PC-3 (cell line): ENCODE measurements at regions not wholly inside any gene's neighbourhood (a gene's known extent, or its start where the extent isn't known, plus 50 kb on each side); places are given as distances from the start of the nearest gene placed in this dataset.

Experiments
- ATAC-seq: fragments of 200-7000 bp; cut with Tn5 transposase; 2 replicates; pipeline ENCODE4 v1.9.1; 2020; ENCODE audit warnings: mild to moderate bottlenecking, moderate library complexity
- BruUV-seq: library from RNA; stranded (reverse); fragments of 400-500 nt; replicated peaks from 2 replicates; lab custom pipeline; 2021; lab: Mats Ljungman, UMichigan
- CTCF ChIA-PET: fragments of 300-600 bp; sonication (Branson Sonifier 250); formaldehyde crosslinking; loops from one replicate; lab custom pipeline; 2022; ENCODE audit warnings: antibody characterized with exemption; lab: Charles Lee
- POLR2A ChIA-PET: fragments of 300-600 bp; sonication (Branson Sonifier 250); formaldehyde crosslinking; loops from one replicate; lab custom pipeline; 2022; ENCODE audit warnings: antibody characterized with exemption; ENCODE audit not compliant: unreplicated experiment; lab: Charles Lee
- DNase-seq: peaks from one replicate; pipeline ENCODE4 v3.0.0-alpha.2; 2015
- H2AFZ ChIP-seq: fragments of 300-600 bp; sonication (generic); 2 replicates; pipeline ENCODE4 v1.6.0; 2016; ENCODE audit warnings: antibody characterized with exemption, low read length
- H3F3A ChIP-seq: fragments of 300-600 bp; sonication (generic); one replicate; pipeline ENCODE4 v1.6.0; 2017; ENCODE audit warnings: antibody characterized with exemption, low read length, control low read depth, mild to moderate bottlenecking; ENCODE audit not compliant: unreplicated experiment
- H3K27ac ChIP-seq: fragments of 300-600 bp; sonication (generic); 2 replicates; pipeline ENCODE4 v1.5.1; 2016; ENCODE audit warnings: mild to moderate bottlenecking, low read length
- H3K27me3 ChIP-seq: fragments of 300-600 bp; sonication (generic); 2 replicates; pipeline ENCODE4 v1.6.1; 2016; ENCODE audit warnings: low read length, mixed read lengths
- H3K36me3 ChIP-seq: fragments of 300-600 bp; sonication (generic); 2 replicates; pipeline ENCODE4 v1.6.1; 2016; ENCODE audit warnings: low read depth, mixed run types, low read length, mixed read lengths
- H3K4me1 ChIP-seq: fragments of 300-600 bp; sonication (generic); 2 replicates; pipeline ENCODE4 v1.5.1; 2016; ENCODE audit warnings: low read length; ENCODE audit not compliant: insufficient read depth
- H3K4me2 ChIP-seq: fragments of 300-600 bp; sonication (generic); 2 replicates; pipeline ENCODE4 v1.6.0; 2016; ENCODE audit warnings: low read length
- H3K4me3 ChIP-seq: fragments of 300-600 bp; sonication (generic); 2 replicates; pipeline ENCODE4 v1.5.1; 2016; ENCODE audit warnings: mild to moderate bottlenecking, low read length, mixed read lengths
- H3K79me2 ChIP-seq: fragments of 300-600 bp; sonication (generic); 2 replicates; pipeline ENCODE4 v1.6.1; 2017; ENCODE audit warnings: low read length, mixed read lengths
- H3K9ac ChIP-seq: fragments of 300-600 bp; sonication (generic); 2 replicates; pipeline ENCODE4 v1.6.0; 2016; ENCODE audit warnings: mild to moderate bottlenecking, low read length
- H3K9me2 ChIP-seq: fragments of 300-600 bp; sonication (generic); replicated peaks from 2 replicates; pipeline ENCODE4 v1.6.1; 2016; ENCODE audit warnings: mixed run types, low read length, mixed read lengths
- H3K9me3 ChIP-seq: fragments of 300-600 bp; sonication (generic); 2 replicates; pipeline ENCODE4 v1.6.1; 2016; ENCODE audit warnings: low read length, mixed read lengths
- H4K20me1 ChIP-seq: fragments of 300-600 bp; sonication (generic); 2 replicates; pipeline ENCODE4 v1.6.1; 2016; ENCODE audit warnings: low read length, mixed read lengths
- EZH2 ChIP-seq: fragments of 300-600 bp; sonication (generic); IDR thresholded peaks from one replicate; pipeline ENCODE4 v1.6.1; 2017; ENCODE audit warnings: antibody characterized with exemption, mild to moderate bottlenecking, low read length; ENCODE audit not compliant: unreplicated experiment
- EZH2phosphoT487 ChIP-seq: fragments of 300-600 bp; sonication (generic); IDR thresholded peaks from 2 replicates; pipeline ENCODE4 v1.6.1; 2018; ENCODE audit warnings: mild to moderate bottlenecking, antibody characterized with exemption, low read length, borderline replicate concordance
- intact Hi-C: fragments of 100-400 bp; cut with micrococcal nuclease; formaldehyde crosslinking; loops from 2 replicates; pipeline ENCODE4 v1.9.0; 2023
- TF ChIP-seq, protein P1 (sequence below): fragments of 300-600 bp; sonication (generic); conservative IDR thresholded peaks from 2 replicates; pipeline ENCODE4 v1.5.1; 2017; ENCODE audit warnings: antibody characterized with exemption, low read depth, mild to moderate bottlenecking, low read length

DNA sequence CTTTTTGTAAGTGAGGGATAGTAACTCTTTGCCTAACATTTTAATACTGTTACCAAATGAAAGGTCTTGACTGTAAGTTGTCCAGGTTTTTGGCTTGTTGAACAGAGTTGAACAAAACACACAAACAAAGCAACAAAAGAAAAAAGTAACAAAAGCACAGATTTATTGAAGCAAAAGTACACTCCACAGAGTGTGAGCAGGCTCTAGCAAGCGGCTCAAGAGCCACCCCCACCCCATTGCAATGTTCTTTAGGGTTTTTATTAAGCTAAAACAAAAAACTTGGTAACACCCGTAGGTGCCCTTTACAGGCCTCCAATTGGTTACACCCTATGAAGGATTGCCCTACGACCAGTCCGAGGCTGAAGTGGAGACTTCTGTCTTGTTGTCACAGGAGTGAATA is 197.4 kb upstream of the MAP3K1 start:
- no peaks in the 10 kb centered on the region for H4K20me1 ChIP-seq
- ChIA-PET POLR2A (no interaction called here), CTCF (no interaction called here)
- H3K27ac ChIP-seq: no peak overlapping the region
- H3K4me2 ChIP-seq: no peak overlapping the region
- no peak overlapping the region for H2AFZ ChIP-seq
- TF ChIP-seq EZH2 (no peak), EZH2phosphoT487 (no peak)
- TF ChIP-seq, protein P1, sequence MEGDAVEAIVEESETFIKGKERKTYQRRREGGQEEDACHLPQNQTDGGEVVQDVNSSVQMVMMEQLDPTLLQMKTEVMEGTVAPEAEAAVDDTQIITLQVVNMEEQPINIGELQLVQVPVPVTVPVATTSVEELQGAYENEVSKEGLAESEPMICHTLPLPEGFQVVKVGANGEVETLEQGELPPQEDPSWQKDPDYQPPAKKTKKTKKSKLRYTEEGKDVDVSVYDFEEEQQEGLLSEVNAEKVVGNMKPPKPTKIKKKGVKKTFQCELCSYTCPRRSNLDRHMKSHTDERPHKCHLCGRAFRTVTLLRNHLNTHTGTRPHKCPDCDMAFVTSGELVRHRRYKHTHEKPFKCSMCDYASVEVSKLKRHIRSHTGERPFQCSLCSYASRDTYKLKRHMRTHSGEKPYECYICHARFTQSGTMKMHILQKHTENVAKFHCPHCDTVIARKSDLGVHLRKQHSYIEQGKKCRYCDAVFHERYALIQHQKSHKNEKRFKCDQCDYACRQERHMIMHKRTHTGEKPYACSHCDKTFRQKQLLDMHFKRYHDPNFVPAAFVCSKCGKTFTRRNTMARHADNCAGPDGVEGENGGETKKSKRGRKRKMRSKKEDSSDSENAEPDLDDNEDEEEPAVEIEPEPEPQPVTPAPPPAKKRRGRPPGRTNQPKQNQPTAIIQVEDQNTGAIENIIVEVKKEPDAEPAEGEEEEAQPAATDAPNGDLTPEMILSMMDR: no peak
- BruUV-seq: no TSS peak
- no peak overlapping the region for H3K4me3 ChIP-seq
- no peaks in the 10 kb centered on the region for H3K9me3 ChIP-seq
- no peaks in the 10 kb centered on the region for H3K27me3 ChIP-seq
- no peaks in the 10 kb centered on the region for H3K4me1 ChIP-seq
- no peak overlapping the region for H3K9ac ChIP-seq
- ATAC-seq (no peak), DNase-seq (no peak)
- no peaks in the 10 kb centered on the region for H3K79me2 ChIP-seq
- H3K36me3 ChIP-seq: no peaks in the 10 kb centered on the region
- no peaks in the 10 kb centered on the region for H3F3A ChIP-seq
- intact Hi-C loops: no loop called here
- H3K9me2 ChIP-seq: no peaks in the 10 kb centered on the region

DNA sequence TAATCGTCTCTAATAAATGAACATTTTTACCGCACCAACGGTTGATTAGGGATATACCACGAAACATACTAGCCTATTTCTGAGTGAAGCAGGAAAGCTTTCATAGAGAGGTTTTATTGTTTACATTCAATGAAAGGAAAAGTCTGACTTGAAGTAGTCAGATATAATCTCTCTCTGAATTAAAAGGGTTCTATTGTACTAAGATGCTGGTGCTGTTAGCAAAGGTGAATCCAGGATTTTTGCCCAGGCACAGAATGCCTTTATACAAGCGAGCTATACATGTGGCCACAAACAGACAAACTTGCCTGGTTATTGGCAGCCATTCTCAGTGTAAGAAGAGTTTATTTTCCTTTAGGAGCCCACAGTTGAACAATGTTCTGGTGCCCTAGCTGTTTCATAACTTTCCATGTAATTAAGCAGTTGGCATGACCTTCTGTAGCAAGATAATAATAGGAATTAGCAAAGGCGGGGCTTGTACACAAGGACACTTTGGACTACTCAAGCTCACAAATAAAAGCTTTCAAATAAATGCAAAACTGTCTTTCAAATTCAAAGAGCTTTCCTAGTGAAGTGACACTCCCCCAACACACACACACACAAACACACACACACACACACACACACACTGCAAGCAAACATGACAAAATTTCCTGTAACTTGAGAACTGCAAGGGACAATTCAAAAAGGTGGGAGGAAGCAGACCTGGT is 198.7 kb upstream of the MAP3K1 start:
- intact Hi-C loops: no loop called here
- H3K4me1 ChIP-seq: no peaks in the 10 kb centered on the region
- ATAC-seq (no peak), DNase-seq (no peak)
- no peak overlapping the region for H3K27ac ChIP-seq
- H3K9me3 ChIP-seq: no peaks in the 10 kb centered on the region
- no peaks in the 10 kb centered on the region for H3K9me2 ChIP-seq
- no peaks in the 10 kb centered on the region for H3F3A ChIP-seq
- BruUV-seq: no TSS peak
- H3K9ac ChIP-seq: no peak overlapping the region
- no peaks in the 10 kb centered on the region for H3K36me3 ChIP-seq
- H2AFZ ChIP-seq: no peak overlapping the region
- H4K20me1 ChIP-seq: no peaks in the 10 kb centered on the region
- ChIA-PET CTCF (interaction anchor here (0.7 kb wide), 1 partner anchor 680 kb away, joined by 6 read pairs; no protein-coding TSS in a partner anchor), POLR2A (no interaction called here)
- H3K27me3 ChIP-seq: no peaks in the 10 kb centered on the region
- H3K4me2 ChIP-seq: no peak overlapping the region
- TF ChIP-seq EZH2phosphoT487: no peak
- TF ChIP-seq, protein P1: no peak
- TF ChIP-seq EZH2: no peak
- H3K4me3 ChIP-seq: no peak overlapping the region
- H3K79me2 ChIP-seq: no peaks in the 10 kb centered on the region
